HCT116 (cell line): ENCODE measurements at regions not wholly inside any gene's neighbourhood (a gene's known extent, or its start where the extent isn't known, plus 50 kb on each side); places are given as distances from the start of the nearest gene placed in this dataset.

ENCODE experiments used
- ATAC-seq: fragments of 200-7000 bp; cut with Tn5 transposase; 2 replicates; pipeline ENCODE4 v1.9.1; 2020; ENCODE audit warnings: mild to moderate bottlenecking, moderate library complexity
- BruUV-seq: library from RNA; stranded (reverse); fragments of 400-500 nt; replicated peaks from 2 replicates; lab custom pipeline; 2021; lab: Mats Ljungman, UMichigan
- CTCF ChIA-PET: fragments of 300-600 bp; sonication (Branson Sonifier 250); formaldehyde crosslinking; loops from one replicate; lab custom pipeline; 2021; ENCODE audit warnings: antibody characterized with exemption; lab: Charles Lee
- POLR2A ChIA-PET: fragments of 300-600, 350-600 bp; sonication (Branson Sonifier 250); formaldehyde crosslinking; loops from one replicate; lab custom pipeline; 2021; ENCODE audit warnings: antibody characterized with exemption; lab: Charles Lee
- RAD21 ChIA-PET, 2 experiments: fragments of 300-600 bp; sonication (Branson Sonifier 250); formaldehyde crosslinking; loops; one replicate each; lab custom pipeline; 2023; ENCODE audit warnings: low total read pairs in 2 of 2; ENCODE audit not compliant: uncharacterized antibody in 2 of 2, unreplicated experiment in 2 of 2, low non-redundant PET in 1 of 2; lab: Charles Lee
- DNase-seq: peaks from one replicate; pipeline ENCODE4 v3.0.0-alpha.2; 2010; ENCODE audit warnings: low read depth, low spot score
- H2AFZ ChIP-seq: fragments of 200-600 bp; shearing (Covaris generic), sonication (generic); 2 replicates; pipeline ENCODE4 v1.6.1; 2017; ENCODE audit warnings: low read depth, mixed run types, mixed read lengths, antibody characterized with exemption, low read length; ENCODE audit not compliant: poor library complexity, severe bottlenecking
- H3K27ac ChIP-seq: 2 replicates; pipeline ENCODE4 v1.5.1; 2012; ENCODE audit warnings: low read depth, low read length
- H3K27me3 ChIP-seq: fragments of 200-600 bp; sonication (generic); 2 replicates; pipeline ENCODE4 v1.6.1; 2016; ENCODE audit warnings: mixed run types, low read length, mixed read lengths; ENCODE audit not compliant: insufficient read depth
- H3K36me3 ChIP-seq, 2 experiments: fragments of 200-500 bp in 1 of 2; fragments of 200-600 bp in 1 of 2; sonication (Bioruptor generic) in 1 of 2; sonication (generic) in 1 of 2; 2 replicates each; pipeline versions ENCODE4 v1.5.1 to v1.6.1; 2014 to 2016; ENCODE audit warnings: low read length in 2 of 2, inconsistent platforms in 1 of 2, mixed read lengths in 1 of 2, mixed run types in 1 of 2; ENCODE audit not compliant: insufficient read depth in 2 of 2, control insufficient read depth in 1 of 2
- H3K4me1 ChIP-seq, 2 experiments: fragments of 200-600 bp in 1 of 2; sonication (generic) in 1 of 2; 2 replicates each; pipeline versions ENCODE4 v1.5.1 to v1.6.1; 2012 to 2017; ENCODE audit warnings: low read length in 2 of 2, inconsistent platforms in 1 of 2, mild to moderate bottlenecking in 1 of 2, mixed read lengths in 1 of 2, mixed run types in 1 of 2, moderate library complexity in 1 of 2; ENCODE audit not compliant: insufficient read depth in 2 of 2, control insufficient read depth in 1 of 2
- H3K4me2 ChIP-seq: fragments of 200-600 bp; sonication (generic); 2 replicates; pipeline ENCODE4 v1.6.1; 2017; ENCODE audit warnings: mixed run types, low read length, mixed read lengths
- H3K4me3 ChIP-seq, 2 experiments: fragments of 200-600 bp in 1 of 2; sonication (generic) in 1 of 2; replicated peaks in 1 of 2; 2 replicates each; pipeline ENCODE4 v1.5.1; 2011 to 2016; ENCODE audit warnings: low read length in 2 of 2, control low read depth in 1 of 2, low read depth in 1 of 2, mild to moderate bottlenecking in 1 of 2, mixed read lengths in 1 of 2, mixed run types in 1 of 2
- H3K79me2 ChIP-seq: fragments of 200-600 bp; sonication (generic); 2 replicates; pipeline ENCODE4 v1.6.1; 2017; ENCODE audit warnings: mild to moderate bottlenecking, mixed run types, low read length, moderate library complexity, mixed read lengths; ENCODE audit not compliant: insufficient read depth
- H3K9ac ChIP-seq: fragments of 200-600 bp; sonication (generic); 2 replicates; pipeline ENCODE4 v1.6.1; 2016; ENCODE audit warnings: low read length, mixed read lengths
- H3K9me2 ChIP-seq: fragments of 200-600 bp; sonication (generic), shearing (Covaris generic); 2 replicates; pipeline ENCODE4 v1.6.1; 2017; ENCODE audit warnings: mixed run types, mild to moderate bottlenecking, moderate library complexity; ENCODE audit not compliant: insufficient read depth
- H3K9me3 ChIP-seq, 2 experiments: fragments of 200-500 bp in 1 of 2; fragments of 200-600 bp in 1 of 2; sonication (Bioruptor generic) in 1 of 2; sonication (generic) in 1 of 2; 2 replicates each; pipeline ENCODE4 v1.6.1; 2014 to 2017; ENCODE audit warnings: low read length in 2 of 2, mixed read lengths in 2 of 2, inconsistent platforms in 1 of 2, low read depth in 1 of 2, mild to moderate bottlenecking in 1 of 2, mixed run types in 1 of 2, moderate library complexity in 1 of 2; ENCODE audit not compliant: control insufficient read depth in 1 of 2, insufficient read depth in 1 of 2
- H4K20me1 ChIP-seq: fragments of 200-600 bp; sonication (generic), shearing (Covaris generic); 2 replicates; pipeline ENCODE4 v1.6.1; 2017; ENCODE audit warnings: mixed run types, mild to moderate bottlenecking, moderate library complexity; ENCODE audit not compliant: insufficient read depth
- ATF3 ChIP-seq: IDR thresholded peaks from 2 replicates; pipeline ENCODE4 v1.6.1; 2012
- CBX3 ChIP-seq: IDR thresholded peaks from 2 replicates; pipeline ENCODE4 v1.6.1; 2012; ENCODE audit warnings: low read depth
- CEBPB ChIP-seq: IDR thresholded peaks from 2 replicates; pipeline ENCODE4 v1.6.1; 2012; ENCODE audit warnings: low read depth
- CTCF ChIP-seq, 3 experiments: fragments of 200-600 bp in 1 of 3; sonication (generic) in 1 of 3; IDR thresholded peaks in 2 of 3; conservative IDR thresholded peaks in 1 of 3; 2 replicates each; pipeline ENCODE4 v1.5.1; 2012 to 2017; ENCODE audit warnings: low read depth in 2 of 3, low read length in 2 of 3, antibody characterized with exemption in 1 of 3, borderline replicate concordance in 1 of 3, control low read depth in 1 of 3, mild to moderate bottlenecking in 1 of 3, mixed read lengths in 1 of 3, mixed run types in 1 of 3, moderate library complexity in 1 of 3; ENCODE audit not compliant: insufficient read depth in 1 of 3
- EGR1 ChIP-seq: IDR thresholded peaks from 2 replicates; pipeline ENCODE4 v1.6.1; 2012; ENCODE audit warnings: low read depth
- ELF1 ChIP-seq: IDR thresholded peaks from 2 replicates; pipeline ENCODE4 v1.6.1; 2012; ENCODE audit warnings: low read depth, borderline replicate concordance
- EZH2 ChIP-seq: fragments of 200-600 bp; sonication (generic); IDR thresholded peaks from 2 replicates; pipeline ENCODE4 v1.6.1; 2017; ENCODE audit warnings: antibody characterized with exemption, mixed run types
- EZH2phosphoT487 ChIP-seq: fragments of 200-600 bp; IDR thresholded peaks from 2 replicates; pipeline ENCODE4 v1.6.1; 2018; ENCODE audit warnings: antibody characterized with exemption, borderline replicate concordance
- FOSL1 ChIP-seq: IDR thresholded peaks from 2 replicates; pipeline ENCODE4 v1.6.1; 2012; ENCODE audit warnings: low read depth
- JUND ChIP-seq: IDR thresholded peaks from 2 replicates; pipeline ENCODE4 v1.6.1; 2012
- MAX ChIP-seq: IDR thresholded peaks from 2 replicates; pipeline ENCODE4 v1.6.1; 2012
- POLR2A ChIP-seq: IDR thresholded peaks from 2 replicates; pipeline ENCODE4 v1.7.0; 2011; ENCODE audit warnings: borderline replicate concordance; ENCODE audit not compliant: insufficient read depth, insufficient read length; ENCODE audit errors: extremely low read depth
- POLR2AphosphoS5 ChIP-seq: IDR thresholded peaks from 2 replicates; pipeline ENCODE4 v1.6.1; 2011; ENCODE audit warnings: mild to moderate bottlenecking, low read depth, low read length, moderate library complexity
- RAD21 ChIP-seq: IDR thresholded peaks from 2 replicates; pipeline ENCODE4 v1.6.1; 2012; ENCODE audit warnings: low read depth, mild to moderate bottlenecking
- SIN3A ChIP-seq: IDR thresholded peaks from 2 replicates; pipeline ENCODE4 v1.6.1; 2012; ENCODE audit warnings: low read depth
- SRF ChIP-seq: IDR thresholded peaks from 2 replicates; pipeline ENCODE4 v1.6.1; 2012; ENCODE audit warnings: low read depth
- TCF7L2 ChIP-seq: IDR thresholded peaks from 2 replicates; pipeline ENCODE4 v1.7.0; 2011; ENCODE audit warnings: borderline replicate concordance, inconsistent platforms; ENCODE audit not compliant: insufficient read depth, insufficient read length; ENCODE audit errors: extremely low read depth
- YY1 ChIP-seq: IDR thresholded peaks from 2 replicates; pipeline ENCODE4 v1.6.1; 2011; ENCODE audit warnings: low read length, low read depth, moderate library complexity, mild to moderate bottlenecking; ENCODE audit not compliant: insufficient replicate concordance; ENCODE audit errors: extremely low read depth
- ZFX ChIP-seq: fragments of 450-650 bp; IDR thresholded peaks from 2 replicates; pipeline ENCODE4 v1.6.1; 2017
- ZNF274 ChIP-seq: fragments of 200-500 bp; sonication (Bioruptor generic); IDR thresholded peaks from 2 replicates; pipeline ENCODE4 v1.6.1; 2014; ENCODE audit warnings: mild to moderate bottlenecking, low read depth, low read length, inconsistent platforms
- intact Hi-C: fragments of 100-400 bp; cut with micrococcal nuclease; formaldehyde crosslinking; loops from 2 replicates; pipeline ENCODE4 v1.10.0; 2022

GRCh38 chr3:44080474-44081072, 161.1 kb upstream of the TOPAZ1 start:
- Histone ChIP-seq H3K79me2 (no peaks in the 10 kb centered on the region), H3K27me3 (no peaks in the 10 kb centered on the region), H3K4me1 (no peaks in the 10 kb centered on the region), H3K4me2 (no peak overlapping the region), H3K9me2 (no peaks in the 10 kb centered on the region)
- CTCF ChIA-PET: no interaction called here
- no peak for TF ChIP-seq SIN3A
- no peak for TF ChIP-seq TCF7L2
- TF ChIP-seq RAD21: no peak
- TF ChIP-seq EZH2phosphoT487: no peak
- no peak for TF ChIP-seq EGR1
- no peak for TF ChIP-seq MAX
- no peak for TF ChIP-seq FOSL1
- no peak for TF ChIP-seq CTCF (IDR thresholded peaks at IDR 0.05 in 2 of 3, conservative IDR thresholded peaks at IDR 0.05 in 1 of 3; ENCODE audit: borderline replicate concordance in 1 of 3, insufficient read depth in 1 of 3, low read depth in 2 of 3, low read length in 2 of 3)
- no peak for TF ChIP-seq ZFX
- no peak for TF ChIP-seq ATF3
- no peak for TF ChIP-seq YY1
- TF ChIP-seq SRF: no peak
- TF ChIP-seq ZNF274: no peak
- TF ChIP-seq EZH2: no peak
- TF ChIP-seq POLR2AphosphoS5: no peak
- TF ChIP-seq POLR2A: no peak
- no peak for TF ChIP-seq ELF1
- no peak for TF ChIP-seq JUND
- no peak for TF ChIP-seq CEBPB
- no peak for TF ChIP-seq CBX3
- TF ChIP-seq, all 23 proteins: peak for 0
- ChIA-PET RAD21 (no interaction called here), POLR2A (no interaction called here)
- intact Hi-C loops: no loop called here
- DNase-seq (no peak), ATAC-seq (no peak)
- no peaks in the 10 kb centered on the region for H3K36me3 ChIP-seq
- no peak overlapping the region for H3K4me3 ChIP-seq
- H2AFZ ChIP-seq: no peak overlapping the region
- no peak overlapping the region for H3K27ac ChIP-seq
- no TSS peak for BruUV-seq
- no peaks in the 10 kb centered on the region for H3K9me3 ChIP-seq
- H4K20me1 ChIP-seq: no peaks in the 10 kb centered on the region
- H3K9ac ChIP-seq: no peak overlapping the region
